Astrocyte of the cerebellum (primary cell): ENCODE measurements at regions not wholly inside any gene's neighbourhood (a gene's known extent, or its start where the extent isn't known, plus 50 kb on each side); places are given as distances from the start of the nearest gene placed in this dataset.

Experiments used
- DNase-seq: peaks from one replicate; pipeline ENCODE4 v3.0.0-alpha.2; 2011; ENCODE audit warnings: low read depth
- H3K4me3 ChIP-seq: 2 replicates; pipeline ENCODE4 v1.5.1; 2011; ENCODE audit warnings: mild to moderate bottlenecking, low read depth, low read length, moderate library complexity
- CTCF ChIP-seq: IDR thresholded peaks from 2 replicates; pipeline ENCODE4 v1.5.1; 2012; ENCODE audit warnings: low read length, low read depth, moderate library complexity, mild to moderate bottlenecking; ENCODE audit errors: missing control alignments
- in situ Hi-C: cut with HindIII; loops from 2 replicates; pipeline ENCODE4 v1.10.0; 2017; ENCODE audit warnings: low sequenced_read_pairs

GRCh38 chr2:60364491-60364890, 189.0 kb downstream of the BCL11A start:
- H3K4me3 ChIP-seq: no peak overlapping the region
- no peak for TF ChIP-seq CTCF
- in situ Hi-C loops: no loop called here
- no peak for DNase-seq

GRCh38 chr2:60361498-60361897, 192.0 kb downstream of the BCL11A start:
- no peak overlapping the region for H3K4me3 ChIP-seq
- no peak for TF ChIP-seq CTCF
- no peak for DNase-seq
- in situ Hi-C loops: no loop called here

- TF ChIP-seq CTCF: no peak
- no peak for DNase-seq
- no peak overlapping the region for H3K4me3 ChIP-seq
- in situ Hi-C loops: no loop called here
These were observed 193.9 kb downstream of the BCL11A start for GRCh38 chr2:60359569-60359968.

GRCh38 chr2:60358476-60358875, 195.0 kb downstream of the BCL11A start:
- in situ Hi-C loops: no loop called here
- no peak for DNase-seq
- no peak for TF ChIP-seq CTCF
- no peak overlapping the region for H3K4me3 ChIP-seq

- no peak for TF ChIP-seq CTCF
- in situ Hi-C loops: no loop called here
- no peak overlapping the region for H3K4me3 ChIP-seq
- no peak for DNase-seq
These were observed 195.5 kb downstream of the BCL11A start for GRCh38 chr2:60357996-60358395.

- no peak overlapping the region for H3K4me3 ChIP-seq
- DNase-seq: no peak
- no peak for TF ChIP-seq CTCF
- in situ Hi-C loops: no loop called here
These were observed 197.1 kb downstream of the BCL11A start for GRCh38 chr2:60356346-60356745.

- no peak for TF ChIP-seq CTCF
- no peak for DNase-seq
- H3K4me3 ChIP-seq: no peak overlapping the region
- in situ Hi-C loops: no loop called here
These were observed 197.6 kb downstream of the BCL11A start for GRCh38 chr2:60355849-60356261.
